ENCODE measurements at regions not wholly inside any gene's neighbourhood (a gene's known extent, or its start where the extent isn't known, plus 50 kb on each side); places are given as distances from the start of the nearest gene placed in this dataset.
"Not testable (repeated sequence)": the region's sequence is repeated elsewhere in the genome, so short reads cannot be mapped to it uniquely, and the experiment has no call there.

DNA sequence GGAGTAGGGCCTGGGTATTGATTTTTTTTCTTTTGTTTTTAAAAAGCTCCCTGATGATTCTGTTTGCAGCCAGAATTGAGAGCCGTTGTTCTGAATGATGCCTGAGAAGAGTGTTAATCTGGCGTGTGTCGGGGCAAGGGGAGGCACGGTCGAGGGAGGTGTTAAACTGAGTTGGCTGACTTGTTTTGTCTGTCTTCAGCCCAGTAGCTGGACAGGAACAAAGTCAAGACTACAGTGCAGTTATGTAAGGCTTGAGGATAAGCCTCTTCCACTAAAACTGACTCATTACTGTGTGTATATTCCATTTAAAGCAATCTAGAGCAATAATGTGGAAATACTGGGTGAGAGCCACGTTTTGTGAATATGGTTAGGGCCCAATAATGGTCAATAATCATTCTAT, 119.0 kb upstream of the DLG1 start:
- Histone ChIP-seq H3K4me1 (peaks cover 0 to 5% (median 0%) of the 10 kb centered on the region in 4 donors), H3K27ac (no peak overlapping the region), H3K4me3 (no peak overlapping the region), H3K36me3 (no peaks in the 10 kb centered on the region), H3K9me3 (no peaks in the 10 kb centered on the region), H3K27me3 (no peaks in the 10 kb centered on the region)
- DNase-seq (ENCODE audit: low spot score in 2 of 2) = no peak
- 42 to 50% methylated on average over 6 of the region's 6 CpGs for WGBS, 2 donors
- TF ChIP-seq EP300 (IDR thresholded peaks at IDR 0.05) = no peak
- TF ChIP-seq, protein P1, sequence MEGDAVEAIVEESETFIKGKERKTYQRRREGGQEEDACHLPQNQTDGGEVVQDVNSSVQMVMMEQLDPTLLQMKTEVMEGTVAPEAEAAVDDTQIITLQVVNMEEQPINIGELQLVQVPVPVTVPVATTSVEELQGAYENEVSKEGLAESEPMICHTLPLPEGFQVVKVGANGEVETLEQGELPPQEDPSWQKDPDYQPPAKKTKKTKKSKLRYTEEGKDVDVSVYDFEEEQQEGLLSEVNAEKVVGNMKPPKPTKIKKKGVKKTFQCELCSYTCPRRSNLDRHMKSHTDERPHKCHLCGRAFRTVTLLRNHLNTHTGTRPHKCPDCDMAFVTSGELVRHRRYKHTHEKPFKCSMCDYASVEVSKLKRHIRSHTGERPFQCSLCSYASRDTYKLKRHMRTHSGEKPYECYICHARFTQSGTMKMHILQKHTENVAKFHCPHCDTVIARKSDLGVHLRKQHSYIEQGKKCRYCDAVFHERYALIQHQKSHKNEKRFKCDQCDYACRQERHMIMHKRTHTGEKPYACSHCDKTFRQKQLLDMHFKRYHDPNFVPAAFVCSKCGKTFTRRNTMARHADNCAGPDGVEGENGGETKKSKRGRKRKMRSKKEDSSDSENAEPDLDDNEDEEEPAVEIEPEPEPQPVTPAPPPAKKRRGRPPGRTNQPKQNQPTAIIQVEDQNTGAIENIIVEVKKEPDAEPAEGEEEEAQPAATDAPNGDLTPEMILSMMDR (IDR thresholded peaks at IDR 0.05) = no peak
- no peak for TF ChIP-seq POLR2A (IDR thresholded peaks at IDR 0.05)

DNA sequence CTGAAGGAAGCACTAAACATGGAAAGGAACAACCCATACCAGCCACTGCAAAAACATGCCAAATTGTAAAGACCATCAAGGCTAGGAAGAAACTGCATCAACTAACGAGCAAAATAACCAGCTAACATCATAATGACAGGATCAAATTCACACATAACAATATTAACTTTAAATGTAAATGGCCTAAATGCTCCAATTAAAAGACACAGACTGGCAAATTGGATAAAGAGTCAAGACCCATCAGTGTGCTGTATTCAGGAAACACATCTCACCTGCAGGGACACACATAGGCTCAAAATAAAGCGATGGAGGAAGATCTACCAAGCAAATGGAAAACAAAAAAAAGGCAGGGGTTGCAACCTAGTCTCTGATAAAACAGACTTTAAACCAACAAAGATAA, 113.5 kb upstream of the DLG1 start:
- not testable (repeated sequence) for H3K9me3 ChIP-seq; H3K27ac ChIP-seq; H3K27me3 ChIP-seq; H3K4me3 ChIP-seq; H3K4me1 ChIP-seq; H3K36me3 ChIP-seq; DNase-seq (ENCODE audit: low spot score in 2 of 2)
- WGBS, 2 donors = 80 to 82% methylated on average over 2 of the region's 2 CpGs

DNA sequence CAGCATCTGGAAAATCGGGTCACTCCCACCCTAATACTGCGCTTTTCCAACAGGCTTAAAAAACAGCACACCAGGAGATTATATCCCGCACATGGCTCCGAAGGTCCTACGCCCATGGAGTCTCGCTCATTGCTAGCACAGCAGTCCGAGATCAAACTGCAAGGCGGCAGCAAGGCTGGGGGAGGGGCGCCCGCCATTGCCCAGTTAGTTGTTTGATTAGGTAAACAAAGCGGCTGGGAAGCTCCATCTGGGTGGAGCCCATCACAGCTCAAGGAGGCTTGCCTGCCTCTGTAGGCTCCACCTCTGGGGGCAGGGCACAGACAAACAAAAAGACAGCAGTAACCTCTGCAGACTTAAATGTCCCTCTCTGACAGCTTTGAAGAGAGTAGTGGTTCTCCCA, 111.8 kb upstream of the DLG1 start:
- H3K36me3 ChIP-seq; DNase-seq (ENCODE audit: low spot score in 2 of 2); H3K9me3 ChIP-seq; H3K4me3 ChIP-seq; H3K4me1 ChIP-seq; H3K27me3 ChIP-seq; H3K27ac ChIP-seq: not testable (repeated sequence)
- WGBS, 2 donors = 93 to 96% methylated on average over 11 of the region's 11 CpGs

DNA sequence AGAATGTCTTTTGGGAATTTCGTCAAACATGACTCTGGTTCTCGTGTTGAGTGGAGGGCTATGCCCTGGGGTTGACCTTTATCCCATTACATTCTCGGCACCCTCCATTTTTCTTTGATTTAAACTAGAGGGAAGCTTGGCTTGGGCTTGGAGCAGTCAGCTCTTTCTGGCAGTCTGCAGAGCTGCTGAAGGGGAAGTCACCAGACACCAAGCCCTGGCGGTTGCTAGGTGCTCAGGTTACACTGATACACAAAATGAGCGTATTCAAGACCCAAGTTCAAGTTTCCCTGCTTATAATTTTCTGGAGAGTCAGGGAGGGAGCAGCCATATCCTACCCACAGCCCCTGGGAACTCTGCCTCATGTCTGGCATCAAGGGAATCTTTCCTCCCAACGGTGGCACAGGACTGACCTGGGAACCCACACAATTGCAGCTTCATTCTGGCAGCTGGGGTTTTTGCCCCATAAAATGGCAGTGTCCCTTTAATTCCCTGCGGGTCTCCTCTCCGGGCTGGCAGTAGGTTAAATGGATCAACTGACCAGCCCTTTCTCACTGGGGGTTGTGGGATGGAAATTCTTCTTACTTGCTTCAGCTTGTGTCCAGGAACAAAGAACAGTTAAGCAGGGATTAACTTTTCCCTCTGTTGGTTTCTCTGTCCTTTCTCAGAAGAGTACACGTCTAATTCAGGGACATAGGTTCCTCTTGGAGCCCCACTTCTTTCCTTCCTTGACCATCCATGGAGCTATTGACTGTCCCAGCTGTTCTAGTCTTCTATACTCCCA, 110.0 kb upstream of the DLG1 start:
- Histone ChIP-seq H3K36me3 (no peaks in the 10 kb centered on the region), H3K27me3 (no peaks in the 10 kb centered on the region), H3K9me3 (peaks cover 0 to 10% (median 0%) of the 10 kb centered on the region in 4 donors), H3K4me3 (no peak overlapping the region), H3K27ac (no peak overlapping the region), H3K4me1 (no peaks in the 10 kb centered on the region)
- no peak for DNase-seq (ENCODE audit: low spot score in 2 of 2)
- 53 to 56% methylated on average over 9 of the region's 9 CpGs for WGBS, 2 donors
- TF ChIP-seq POLR2A (IDR thresholded peaks at IDR 0.05) = no peak
- TF ChIP-seq, protein P1 (IDR thresholded peaks at IDR 0.05) = no peak

DNA sequence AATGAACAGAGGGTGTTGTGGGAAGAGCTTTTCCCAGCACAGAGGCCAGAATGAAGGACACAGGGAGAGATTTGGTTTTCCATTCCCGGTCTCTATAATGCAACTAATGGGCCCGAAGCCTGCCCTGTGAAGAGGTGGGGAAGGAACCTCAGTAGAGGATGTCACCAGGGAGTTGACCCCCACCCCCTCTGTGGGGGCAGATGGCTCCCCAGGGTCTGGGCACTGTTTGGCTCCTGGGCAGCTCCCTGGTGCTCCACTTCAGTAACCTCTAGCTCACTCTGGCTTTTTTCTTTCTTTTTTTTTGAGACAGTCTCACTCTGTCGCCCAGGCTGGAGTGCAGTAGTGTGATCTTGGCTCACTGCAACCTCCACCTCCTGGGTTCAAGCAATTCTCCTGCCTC, 109.1 kb upstream of the DLG1 start:
- WGBS, 2 donors = 58 to 76% methylated on average over 3 of the region's 3 CpGs
- Histone ChIP-seq H3K36me3 (no peaks in the 10 kb centered on the region), H3K27ac (no peak overlapping the region), H3K9me3 (peaks cover 0 to 10% (median 0%) of the 10 kb centered on the region in 4 donors), H3K27me3 (no peaks in the 10 kb centered on the region), H3K4me1 (no peaks in the 10 kb centered on the region), H3K4me3 (no peak overlapping the region)
- no peak for DNase-seq (ENCODE audit: low spot score in 2 of 2)
- TF ChIP-seq POLR2A (IDR thresholded peaks at IDR 0.05) = no peak
- TF ChIP-seq, protein P1 (IDR thresholded peaks at IDR 0.05) = no peak
- no peak for TF ChIP-seq EP300 (IDR thresholded peaks at IDR 0.05)

DNA sequence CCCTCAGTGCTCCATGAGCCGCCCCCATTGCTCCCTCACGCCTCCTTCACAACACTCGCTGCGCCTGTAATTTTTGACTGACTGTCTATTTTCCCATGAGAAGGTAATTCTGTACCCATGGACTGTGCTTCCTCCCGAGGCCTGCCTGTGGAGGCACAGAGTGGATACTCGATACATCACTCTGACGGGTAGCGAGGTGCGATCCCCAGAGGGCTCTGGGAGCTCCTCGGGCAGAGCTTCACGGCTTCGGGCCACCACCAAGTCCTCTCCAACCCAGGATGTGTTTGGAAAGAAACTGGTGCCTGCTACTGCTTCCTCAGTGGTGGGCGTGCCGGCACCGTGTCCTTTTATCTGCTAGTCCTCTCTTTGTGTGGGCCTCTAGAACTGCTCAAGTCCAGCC, 108.6 kb upstream of the DLG1 start:
- no peaks in the 10 kb centered on the region for H3K4me1 ChIP-seq
- H3K4me3 ChIP-seq = no peak overlapping the region
- DNase-seq (ENCODE audit: low spot score in 2 of 2) = no peak
- no peak overlapping the region for H3K27ac ChIP-seq
- H3K36me3 ChIP-seq = no peaks in the 10 kb centered on the region
- WGBS, 2 donors = 76 to 84% methylated on average over 15 of the region's 15 CpGs
- peaks cover 0 to 10% (median 0%) of the 10 kb centered on the region in 4 donors for H3K9me3 ChIP-seq
- H3K27me3 ChIP-seq = no peaks in the 10 kb centered on the region
- TF ChIP-seq POLR2A (IDR thresholded peaks at IDR 0.05) (no peak), EP300 (IDR thresholded peaks at IDR 0.05) (no peak)
- TF ChIP-seq, protein P1 (IDR thresholded peaks at IDR 0.05) = no peak
